Left lung (tissue), 4 donors: ENCODE measurements at regions not wholly inside any gene's neighbourhood (a gene's known extent, or its start where the extent isn't known, plus 50 kb on each side); places are given as distances from the start of the nearest gene placed in this dataset.

Experiments used
- ATAC-seq: fragments of 200-7000 bp; cut with Tn5 transposase; one replicate; pipeline ENCODE4 v1.9.1; 2020; ENCODE audit warnings: moderate library complexity
- DNase-seq, 4 donors: peaks; one replicate each; pipeline ENCODE4 v3.0.0-alpha.2; 2013 to 2020
- H3K27ac ChIP-seq, 2 donors: fragments of 200-600 bp; sonication (generic) in 1 of 2; one replicate each; pipeline versions ENCODE4 v1.5.0 to v1.8.0; 2020 to 2021
- H3K27me3 ChIP-seq, 2 donors: fragments of 200-600 bp; sonication (generic) in 1 of 2; one replicate each; pipeline versions ENCODE4 v1.5.0 to v1.8.0; 2020 to 2021
- H3K36me3 ChIP-seq, 2 donors: fragments of 200-600 bp; sonication (generic) in 1 of 2; one replicate each; pipeline versions ENCODE4 v1.5.0 to v1.8.0; 2020 to 2021
- H3K4me1 ChIP-seq, 2 donors: fragments of 200-600 bp; one replicate each; pipeline ENCODE4 v1.8.0; 2021
- H3K4me3 ChIP-seq, 2 donors: fragments of 200-600 bp; sonication (generic) in 1 of 2; one replicate each; pipeline versions ENCODE4 v1.5.0 to v1.8.0; 2020 to 2021; ENCODE audit warnings: mild to moderate bottlenecking in 1 of 2
- H3K9me3 ChIP-seq, 2 donors: fragments of 200-600 bp; sonication (generic) in 1 of 2; one replicate each; pipeline versions ENCODE4 v1.5.0 to v1.8.0; 2020 to 2021
- intact Hi-C, 2 donors: fragments of 100-400 bp; cut with DNase I; formaldehyde crosslinking; loops; one replicate each; pipeline versions ENCODE4 v1.11.2 to v1.14.2; 2022
- TF ChIP-seq, protein P1 (sequence below), 2 donors: fragments of 200-600 bp; sonication (generic) in 1 of 2; IDR thresholded peaks; one replicate each; pipeline versions ENCODE4 v1.5.0 to v1.8.0; 2021; ENCODE audit warnings: antibody characterized with exemption in 2 of 2
- donor health status: DM: no; HTN: yes; CAD: no.
- donor health status: DM: no; HTN: no; CAD: no.

DNA sequence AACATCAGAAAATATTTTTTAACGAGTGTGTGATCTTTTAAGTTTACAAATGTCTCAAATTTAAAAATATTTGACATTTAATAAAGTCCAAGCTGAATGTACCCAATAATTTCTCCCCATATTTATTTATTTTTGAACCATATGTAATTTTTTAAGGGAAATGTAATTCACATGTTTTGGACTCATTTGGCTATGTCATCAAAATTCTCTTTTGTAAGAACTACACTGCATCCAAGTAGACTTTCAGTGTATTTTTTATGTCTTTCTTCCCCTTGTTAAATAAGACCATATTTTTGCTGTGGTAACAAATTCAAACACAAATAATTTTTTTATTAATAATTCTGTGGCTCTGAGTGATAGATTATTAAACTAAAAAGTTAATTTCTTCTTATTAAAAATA lies 365.2 kb downstream of the CD109 start:
- no peaks in the 10 kb centered on the region for H3K36me3 ChIP-seq
- no peaks in the 10 kb centered on the region for H3K4me1 ChIP-seq
- H3K4me3 ChIP-seq = no peak overlapping the region
- H3K9me3 ChIP-seq = no peaks in the 10 kb centered on the region
- TF ChIP-seq, protein P1, sequence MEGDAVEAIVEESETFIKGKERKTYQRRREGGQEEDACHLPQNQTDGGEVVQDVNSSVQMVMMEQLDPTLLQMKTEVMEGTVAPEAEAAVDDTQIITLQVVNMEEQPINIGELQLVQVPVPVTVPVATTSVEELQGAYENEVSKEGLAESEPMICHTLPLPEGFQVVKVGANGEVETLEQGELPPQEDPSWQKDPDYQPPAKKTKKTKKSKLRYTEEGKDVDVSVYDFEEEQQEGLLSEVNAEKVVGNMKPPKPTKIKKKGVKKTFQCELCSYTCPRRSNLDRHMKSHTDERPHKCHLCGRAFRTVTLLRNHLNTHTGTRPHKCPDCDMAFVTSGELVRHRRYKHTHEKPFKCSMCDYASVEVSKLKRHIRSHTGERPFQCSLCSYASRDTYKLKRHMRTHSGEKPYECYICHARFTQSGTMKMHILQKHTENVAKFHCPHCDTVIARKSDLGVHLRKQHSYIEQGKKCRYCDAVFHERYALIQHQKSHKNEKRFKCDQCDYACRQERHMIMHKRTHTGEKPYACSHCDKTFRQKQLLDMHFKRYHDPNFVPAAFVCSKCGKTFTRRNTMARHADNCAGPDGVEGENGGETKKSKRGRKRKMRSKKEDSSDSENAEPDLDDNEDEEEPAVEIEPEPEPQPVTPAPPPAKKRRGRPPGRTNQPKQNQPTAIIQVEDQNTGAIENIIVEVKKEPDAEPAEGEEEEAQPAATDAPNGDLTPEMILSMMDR (IDR thresholded peaks at IDR 0.05) = no peak
- H3K27ac ChIP-seq = no peak overlapping the region
- intact Hi-C loops = no loop called here
- H3K27me3 ChIP-seq = no peaks in the 10 kb centered on the region
- ATAC-seq = no peak
- no peak for DNase-seq

DNA sequence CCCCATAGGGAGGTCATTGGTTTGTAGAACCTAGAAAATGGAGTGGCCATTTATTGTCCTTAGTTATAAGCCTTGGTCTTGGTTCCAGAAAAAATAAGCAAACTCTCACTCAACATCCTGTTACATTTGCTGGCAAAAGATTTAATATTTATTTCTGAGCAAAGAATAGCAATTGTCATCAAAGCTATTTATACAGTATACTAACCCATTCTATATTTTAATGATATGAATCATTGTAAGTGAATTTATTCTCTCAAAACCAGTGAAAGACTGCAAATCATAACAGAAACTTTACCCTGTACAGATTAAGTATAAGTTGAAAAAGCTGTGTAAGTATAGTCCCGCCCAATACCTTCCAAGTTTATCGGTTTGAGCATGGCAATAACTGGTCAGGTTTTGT lies 364.4 kb downstream of the CD109 start:
- Histone ChIP-seq H3K27ac (no peak overlapping the region), H3K4me1 (no peaks in the 10 kb centered on the region), H3K27me3 (no peaks in the 10 kb centered on the region), H3K4me3 (no peak overlapping the region), H3K36me3 (no peaks in the 10 kb centered on the region), H3K9me3 (no peaks in the 10 kb centered on the region)
- intact Hi-C loops = no loop called here
- TF ChIP-seq, protein P1 (IDR thresholded peaks at IDR 0.05) = no peak
- DNase-seq (no peak), ATAC-seq (no peak)

DNA sequence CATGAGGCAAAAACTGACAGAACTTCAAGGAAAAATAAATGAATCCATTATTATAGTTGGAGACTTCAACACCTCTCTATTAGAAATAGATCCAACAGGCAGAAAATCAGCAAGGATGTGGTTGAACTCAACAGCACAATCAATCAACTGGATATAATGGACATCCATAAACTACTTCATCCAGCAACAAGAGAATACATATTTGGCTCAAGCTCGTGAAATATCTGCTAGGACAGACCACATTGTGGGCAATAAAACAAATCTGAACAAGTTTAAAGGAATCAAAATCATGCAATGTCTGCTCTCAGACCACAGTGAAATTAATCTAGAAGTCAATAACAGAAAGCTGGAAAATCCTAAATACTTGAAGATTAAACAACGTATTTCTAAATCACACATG lies 362.6 kb downstream of the CD109 start:
- no peak overlapping the region for H3K27ac ChIP-seq
- TF ChIP-seq, protein P1 (IDR thresholded peaks at IDR 0.05) = no peak
- H3K4me1 ChIP-seq = no peaks in the 10 kb centered on the region
- no peak for DNase-seq
- H3K27me3 ChIP-seq = no peaks in the 10 kb centered on the region
- H3K36me3 ChIP-seq = no peaks in the 10 kb centered on the region
- no peak overlapping the region for H3K4me3 ChIP-seq
- H3K9me3 ChIP-seq = no peaks in the 10 kb centered on the region
- intact Hi-C loops = no loop called here
- no peak for ATAC-seq

DNA sequence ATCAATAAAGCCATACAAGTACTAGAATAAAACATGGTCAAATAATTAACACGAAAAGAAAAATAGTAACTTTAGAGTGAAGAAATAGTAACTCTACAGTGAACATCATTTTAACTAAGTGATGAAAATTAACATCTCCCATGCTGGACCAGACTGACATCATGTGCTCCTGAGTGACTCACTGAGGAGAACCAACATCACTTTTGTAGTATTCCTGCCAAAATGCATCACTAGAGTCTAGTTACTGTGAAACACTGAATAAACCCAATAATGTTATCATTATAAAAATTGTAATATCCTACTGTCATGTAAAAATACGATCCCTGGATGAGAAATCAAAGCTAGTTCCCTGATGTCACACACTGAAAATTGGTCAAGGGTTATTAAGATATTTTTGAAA lies 361.3 kb downstream of the CD109 start:
- no peaks in the 10 kb centered on the region for H3K4me1 ChIP-seq
- H3K36me3 ChIP-seq = no peaks in the 10 kb centered on the region
- DNase-seq (no peak), ATAC-seq (no peak)
- H3K27ac ChIP-seq = no peak overlapping the region
- no peak overlapping the region for H3K4me3 ChIP-seq
- no peaks in the 10 kb centered on the region for H3K9me3 ChIP-seq
- intact Hi-C loops = no loop called here
- TF ChIP-seq, protein P1 (IDR thresholded peaks at IDR 0.05) = no peak
- H3K27me3 ChIP-seq = no peaks in the 10 kb centered on the region

DNA sequence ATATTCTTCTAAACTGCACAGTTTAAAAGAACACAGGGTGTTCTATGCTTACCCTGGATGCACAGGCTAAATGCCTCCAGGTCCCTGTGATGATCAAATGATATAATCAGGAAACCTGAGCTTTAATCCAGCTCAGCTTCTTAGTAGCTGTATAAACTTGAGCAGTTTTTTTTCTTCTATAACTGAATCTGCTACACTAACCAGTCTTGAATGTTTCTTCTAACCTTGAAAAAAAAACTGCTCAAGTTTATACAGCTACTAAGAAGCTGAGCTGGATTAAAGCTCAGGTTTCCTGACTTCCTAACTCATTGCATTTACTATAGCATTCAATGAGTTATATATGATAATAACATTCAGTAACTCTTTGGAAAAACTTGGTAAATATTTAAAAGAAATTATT lies 358.2 kb downstream of the CD109 start:
- TF ChIP-seq, protein P1 (IDR thresholded peaks at IDR 0.05) = no peak
- no peaks in the 10 kb centered on the region for H3K4me1 ChIP-seq
- no peaks in the 10 kb centered on the region for H3K36me3 ChIP-seq
- H3K27me3 ChIP-seq = no peaks in the 10 kb centered on the region
- DNase-seq (no peak), ATAC-seq (no peak)
- intact Hi-C loops = no loop called here
- H3K4me3 ChIP-seq = no peak overlapping the region
- H3K27ac ChIP-seq = no peak overlapping the region
- H3K9me3 ChIP-seq = no peaks in the 10 kb centered on the region
